Germinal center (tissue), 1 donor: ENCODE measurements at regions not wholly inside any gene's neighbourhood (a gene's known extent, or its start where the extent isn't known, plus 50 kb on each side); places are given as distances from the start of the nearest gene placed in this dataset.

Experiments used
- DNase-seq: peaks from one replicate; pipeline ENCODE4 v3.0.0; 2012; ENCODE audit warnings: mixed read lengths, low spot score

- DNase-seq = no peak
Measured at GRCh38 chr16:14334366-14335080, 263.4 kb downstream of the MRTFB start.

GRCh38 chr16:14333361-14333760 is 262.2 kb downstream of the MRTFB start:
- DNase-seq = no peak

GRCh38 chr16:14331020-14331419 is 259.9 kb downstream of the MRTFB start:
- no peak for DNase-seq

- no peak for DNase-seq
Measured at GRCh38 chr16:14329727-14330350, 258.7 kb downstream of the MRTFB start.

GRCh38 chr16:14325502-14326401 is 254.6 kb downstream of the MRTFB start:
- DNase-seq = no peak

GRCh38 chr16:14324581-14324980 is 253.5 kb downstream of the MRTFB start:
- no peak for DNase-seq

GRCh38 chr16:14322186-14322585 is 251.1 kb downstream of the MRTFB start:
- no peak for DNase-seq

GRCh38 chr16:14321542-14321941 is 250.4 kb downstream of the MRTFB start:
- DNase-seq = no peak

- no peak for DNase-seq
Measured at GRCh38 chr16:14320406-14320805, 249.3 kb downstream of the MRTFB start.
